DMS53 (cell line): ENCODE measurements at regions not wholly inside any gene's neighbourhood (a gene's known extent, or its start where the extent isn't known, plus 50 kb on each side); places are given as distances from the start of the nearest gene placed in this dataset.

ENCODE experiments used
- DNase-seq: peaks from one replicate; lab custom pipeline; 2025; lab: John Stamatoyannopoulos, UW

- no peak for DNase-seq
These were observed 51.8 kb upstream of the CASZ1 start for GRCh38 chr1:10848109-10848684.

DNA sequence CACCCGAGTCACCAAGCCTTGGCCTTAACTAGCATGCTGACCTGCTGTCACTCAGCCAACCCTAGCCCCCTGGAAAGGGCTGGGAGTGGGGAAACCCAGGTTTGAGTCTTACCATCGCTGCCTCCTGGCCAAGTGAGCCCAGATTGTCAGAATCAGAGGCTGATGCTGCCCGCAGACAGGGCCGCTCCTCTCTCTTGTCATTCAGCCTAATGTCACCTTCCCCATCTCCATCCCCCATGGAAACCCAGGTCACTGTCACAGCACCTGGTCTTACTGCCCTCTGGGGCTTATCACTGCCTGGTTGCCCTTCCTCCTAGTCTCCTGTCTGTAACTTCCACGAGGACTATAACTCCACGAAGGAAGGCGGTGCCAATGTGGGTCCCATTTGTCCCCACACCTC, 53.6 kb upstream of the CASZ1 start:
- DNase-seq: no peak

DNA sequence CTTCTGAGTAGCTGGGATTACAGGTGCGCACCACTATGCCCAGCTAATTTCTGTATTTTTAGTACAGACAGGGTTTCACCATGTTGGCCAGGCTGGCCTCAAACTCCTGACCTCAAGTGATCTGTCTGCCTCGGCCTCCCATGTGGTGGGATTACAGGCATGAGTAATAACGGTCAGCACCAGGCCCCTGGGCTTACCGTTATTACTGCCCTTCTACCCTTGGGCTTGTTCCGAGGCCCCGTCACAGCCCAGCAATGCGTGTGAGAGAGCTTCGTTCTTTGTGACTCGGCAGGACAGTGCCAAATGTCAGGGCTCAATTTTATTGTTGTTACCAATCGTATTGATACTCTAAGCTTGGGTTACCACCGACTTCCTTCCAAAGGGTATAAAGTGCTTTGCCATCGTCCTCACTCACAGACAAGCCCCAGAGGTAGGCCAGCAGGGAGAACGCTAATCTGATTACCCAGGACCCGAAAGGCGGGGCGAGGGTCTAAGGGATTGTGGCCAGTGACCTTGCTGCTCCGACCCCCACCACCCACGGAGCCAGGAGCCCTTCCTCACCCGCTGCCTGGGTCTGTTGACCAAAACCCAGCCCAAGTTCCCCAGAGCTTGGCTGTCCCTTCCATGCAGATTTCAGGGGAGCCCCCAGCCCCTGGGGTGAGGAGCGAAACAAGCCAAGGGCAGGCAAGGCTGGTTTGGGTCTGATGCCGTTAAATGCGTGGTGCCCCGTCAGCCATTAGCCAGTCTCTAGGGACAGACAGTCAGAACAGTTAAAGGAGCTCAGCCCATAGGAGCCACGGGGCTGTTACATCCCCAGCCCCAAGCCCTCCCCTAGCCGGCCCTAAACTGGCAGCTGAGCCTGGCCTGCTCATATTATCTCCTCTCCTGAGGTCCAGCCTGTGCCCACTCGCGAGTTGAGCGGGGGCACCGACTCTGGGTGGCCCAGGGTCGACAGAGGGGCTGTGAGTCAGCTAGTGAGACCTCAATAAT, 54.9 kb upstream of the CASZ1 start:
- DNase-seq: no peak

DNA sequence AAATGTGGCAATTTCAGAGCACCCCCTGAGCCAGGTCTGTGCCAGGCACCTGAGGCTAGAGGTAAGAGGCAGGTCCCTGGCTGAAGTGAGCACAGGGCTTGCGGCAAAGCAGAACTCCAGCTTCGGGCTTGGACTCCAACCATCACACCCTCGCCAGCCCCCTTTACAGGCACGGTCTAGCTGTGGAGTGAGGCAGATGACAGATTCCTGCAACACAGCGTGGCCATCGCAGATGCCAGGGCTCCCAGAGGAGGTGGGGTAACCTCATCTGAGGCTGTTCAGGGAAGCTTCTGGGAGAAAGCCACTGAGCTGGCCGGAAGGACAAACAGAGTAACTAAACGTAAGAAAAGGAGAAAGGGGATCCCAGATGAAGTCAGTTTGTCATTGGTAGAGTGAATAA, 55.6 kb upstream of the CASZ1 start:
- DNase-seq: no peak

GRCh38 chr1:10852486-10852885, 56.0 kb upstream of the CASZ1 start:
- no peak for DNase-seq

GRCh38 chr1:10852998-10853520, 56.6 kb upstream of the CASZ1 start:
- no peak for DNase-seq

DNA sequence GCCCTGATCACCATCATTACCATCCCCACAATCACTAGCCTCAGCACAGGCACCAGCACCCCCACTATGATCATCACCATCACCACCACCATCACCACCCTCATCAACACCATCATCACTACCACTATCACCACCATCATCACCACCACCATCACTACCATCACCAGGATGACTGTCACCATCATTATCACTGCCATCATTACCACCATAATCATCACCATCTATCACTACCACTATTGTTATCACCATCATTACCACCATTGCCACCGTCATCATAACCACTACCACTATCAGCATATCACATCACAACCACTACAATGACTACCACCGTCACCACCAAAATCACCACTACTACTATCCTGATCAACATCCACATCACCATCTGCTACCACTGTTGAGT, 57.3 kb upstream of the CASZ1 start:
- DNase-seq: no peak

GRCh38 chr1:10854856-10855459, 58.5 kb upstream of the CASZ1 start:
- no peak for DNase-seq

- DNase-seq: no peak
These were observed 59.8 kb upstream of the CASZ1 start for GRCh38 chr1:10856176-10856683.

- no peak for DNase-seq
These were observed 60.6 kb upstream of the CASZ1 start for GRCh38 chr1:10856863-10857598.

DNA sequence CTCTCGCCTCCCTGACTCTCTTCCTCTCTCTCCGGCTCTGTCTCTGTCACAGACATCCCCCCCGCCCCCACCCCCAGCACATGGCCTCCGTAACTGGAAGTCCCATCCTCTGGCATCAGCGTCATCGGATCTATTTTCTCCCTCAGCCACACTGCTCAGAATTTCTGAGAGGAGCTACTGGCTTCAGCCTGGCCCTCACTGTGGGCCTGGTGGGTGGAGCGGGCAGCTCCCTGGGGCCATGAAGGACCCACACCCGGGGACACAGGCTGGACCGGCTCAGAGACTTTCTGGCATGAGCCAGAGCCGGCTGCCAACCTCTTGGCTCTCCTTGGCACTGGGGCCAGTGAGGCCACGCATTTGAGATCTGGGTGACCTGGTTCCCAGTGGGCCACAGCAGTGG, 61.2 kb upstream of the CASZ1 start:
- DNase-seq: no peak

DNA sequence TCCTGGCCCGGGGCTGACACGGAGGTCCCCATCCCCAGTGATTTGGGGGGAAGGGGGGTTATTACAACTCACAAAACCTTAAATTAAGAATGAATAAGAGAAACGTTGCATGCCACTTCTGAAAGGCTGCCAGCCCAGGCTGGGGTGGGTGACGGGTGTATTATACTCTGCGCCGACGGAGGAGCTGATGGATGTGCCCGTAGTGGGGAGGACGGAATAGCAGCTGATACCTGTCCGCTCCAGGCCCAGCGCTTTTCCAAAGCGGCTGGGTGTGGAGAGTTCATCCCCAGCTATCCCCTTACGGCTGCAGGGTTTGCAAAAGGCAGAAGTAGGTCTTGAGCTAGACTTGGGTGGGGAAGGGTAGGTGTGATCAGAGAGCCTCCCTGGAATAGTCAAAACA, 63.8 kb upstream of the CASZ1 start:
- no peak for DNase-seq

DNA sequence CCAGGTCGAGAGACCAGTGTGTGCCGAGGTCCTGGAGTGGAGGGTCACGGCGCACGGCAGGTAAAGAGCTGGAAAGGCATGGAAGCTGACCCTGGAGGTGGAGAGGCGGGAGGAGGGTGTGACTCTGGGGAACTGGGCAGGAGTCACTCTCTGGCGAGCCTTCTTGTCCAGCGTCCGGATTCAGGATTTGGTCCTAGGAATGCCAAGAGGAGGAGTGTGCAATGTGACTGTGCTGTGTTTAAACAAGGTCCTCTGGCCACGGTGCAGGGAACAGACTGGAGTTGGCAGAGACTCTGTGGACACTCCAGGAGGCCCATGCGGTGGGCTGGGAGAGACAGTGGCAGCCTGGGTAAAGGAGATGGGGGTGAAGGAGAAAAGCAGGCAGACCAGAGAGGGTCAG, 64.2 kb upstream of the CASZ1 start:
- no peak for DNase-seq

GRCh38 chr1:10861822-10862221, 65.4 kb upstream of the CASZ1 start:
- DNase-seq: no peak

DNA sequence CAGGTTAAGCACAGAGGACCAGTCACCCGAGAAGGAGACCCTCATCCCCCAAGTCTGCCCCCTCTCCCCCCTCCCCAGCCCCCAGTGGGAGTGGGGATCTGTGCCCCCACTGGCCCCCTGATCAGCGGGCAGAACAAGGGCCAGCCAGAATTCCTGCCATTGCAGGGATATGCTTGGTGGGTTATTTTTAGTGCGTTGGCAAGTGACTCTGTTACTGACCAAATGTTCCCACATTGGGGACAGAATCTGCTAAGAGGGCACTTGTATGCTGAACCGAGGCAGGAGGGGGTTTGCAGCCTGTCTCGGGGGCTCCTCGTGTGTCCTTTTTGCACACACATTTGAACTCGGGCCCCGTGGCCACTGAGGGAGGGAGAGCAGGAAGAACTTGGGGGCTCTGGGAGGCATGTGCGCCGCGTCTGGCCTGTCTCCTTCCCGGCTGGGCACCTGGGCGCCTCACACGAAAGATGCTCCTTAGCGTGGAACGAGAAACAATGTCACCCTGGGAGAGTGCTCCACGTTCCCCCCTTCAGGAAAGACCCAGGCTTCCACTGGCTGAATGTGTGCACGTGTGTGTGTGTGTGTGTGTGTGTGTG, 66.4 kb upstream of the CASZ1 start:
- no peak for DNase-seq

- no peak for DNase-seq
These were observed 67.4 kb upstream of the CASZ1 start for GRCh38 chr1:10863886-10864285.

DNA sequence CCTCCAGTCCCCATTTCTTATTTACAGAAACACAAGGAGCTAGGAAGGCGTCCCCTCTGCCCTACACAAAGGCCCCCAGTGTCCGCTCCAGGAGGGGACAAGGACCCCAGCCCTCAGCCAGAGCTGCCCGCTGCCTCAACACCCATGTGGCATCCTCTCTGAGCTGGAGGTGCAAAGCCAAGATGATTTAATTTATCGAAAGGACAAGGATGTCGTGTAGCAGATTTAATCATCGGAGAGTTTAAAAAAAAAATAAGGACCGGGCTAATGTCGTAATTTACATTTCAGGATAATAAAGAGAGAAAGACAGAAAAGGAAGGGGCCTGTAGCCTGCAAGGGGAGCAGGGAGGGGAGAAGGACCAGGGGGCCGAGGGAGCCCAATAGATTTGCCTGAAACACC, 68.3 kb upstream of the CASZ1 start:
- no peak for DNase-seq

- DNase-seq: no peak
These were observed 69.3 kb upstream of the CASZ1 start for GRCh38 chr1:10865518-10866320.

DNA sequence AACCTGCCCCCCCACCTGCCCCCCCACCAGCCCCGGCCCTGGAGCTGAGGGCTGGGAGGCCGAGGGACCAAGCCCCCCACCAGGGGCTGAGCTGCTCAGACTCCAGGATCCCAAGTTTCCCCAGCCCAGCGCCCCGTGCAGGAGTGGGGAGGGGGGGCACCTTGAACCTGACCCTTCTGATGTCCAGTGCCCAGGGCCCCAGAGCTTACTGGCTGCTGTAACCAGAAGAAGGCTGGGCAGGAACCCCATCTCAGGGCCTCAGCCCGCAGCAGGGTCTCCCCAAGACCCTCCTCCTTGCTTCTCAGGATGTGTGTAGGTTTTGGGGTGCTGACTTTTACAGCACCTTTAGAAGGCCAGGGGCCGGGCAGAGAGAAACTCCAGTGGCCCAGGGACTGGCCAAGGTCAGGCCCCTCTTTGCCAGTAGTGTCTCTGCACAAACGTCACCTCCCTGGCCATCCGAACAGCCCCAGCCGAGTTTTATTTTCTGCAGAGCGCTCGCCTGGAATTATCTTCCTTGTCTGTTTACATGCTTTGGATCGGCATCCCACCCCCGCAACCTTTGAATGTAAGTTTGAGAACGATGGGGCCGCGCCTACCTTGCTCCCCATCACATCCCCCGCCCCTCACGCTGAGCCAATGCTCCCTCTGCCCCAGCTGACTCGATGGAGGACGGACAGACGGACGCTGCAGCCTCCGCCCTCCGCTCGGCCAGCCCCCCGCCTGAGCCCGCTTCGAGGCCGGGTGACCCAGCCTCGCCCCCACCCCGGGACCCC, 70.1 kb upstream of the CASZ1 start:
- DNase-seq: peak; percentile 63

GRCh38 chr1:10867138-10867721, 70.8 kb upstream of the CASZ1 start:
- peak; percentile 83 for DNase-seq
